ENCODE measurements at regions not wholly inside any gene's neighbourhood (a gene's known extent, or its start where the extent isn't known, plus 50 kb on each side); places are given as distances from the start of the nearest gene placed in this dataset.

DNA sequence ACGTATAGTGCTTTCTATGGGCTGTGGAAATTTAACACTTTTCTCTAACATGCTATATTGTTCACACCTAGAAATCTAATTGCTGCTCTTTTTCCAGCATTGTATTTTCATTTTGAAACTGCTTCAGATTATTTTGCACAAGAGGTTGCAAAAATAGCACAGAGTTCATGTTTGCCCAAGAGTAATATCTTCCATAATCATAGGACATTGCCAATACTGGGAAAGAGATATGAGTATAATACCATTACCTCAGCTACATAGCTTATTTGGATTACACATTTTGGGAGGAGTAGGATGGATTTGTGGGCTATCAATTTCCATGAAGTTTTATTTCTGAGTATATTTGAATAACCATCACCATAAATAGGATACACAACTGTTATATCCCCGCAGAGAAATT lies 717.1 kb downstream of the CDH9 start:
- Histone ChIP-seq H3K27me3 (replicated peaks in 1 of 2; ENCODE audit: control insufficient read depth in 2 of 2, insufficient read depth in 2 of 2, low read length in 1 of 2) (no peaks in the 10 kb centered on the region), H3K36me3 (ENCODE audit: control insufficient read depth in 2 of 2, insufficient read depth in 2 of 2, low read length in 1 of 2) (no peaks in the 10 kb centered on the region), H3K4me3 (no peak overlapping the region), H3K9me3 (replicated peaks; ENCODE audit: control insufficient read depth, insufficient read depth, low read length) (no peaks in the 10 kb centered on the region), H3K27ac (ENCODE audit: control insufficient read depth, insufficient read depth) (no peak overlapping the region), H3K9ac (ENCODE audit: control insufficient read depth, insufficient read depth, low read length) (no peak overlapping the region), H4K20me1 (ENCODE audit: control insufficient read depth, insufficient read depth) (no peaks in the 10 kb centered on the region), H3K4me1 (ENCODE audit: control insufficient read depth, insufficient read depth, low read length) (no peaks in the 10 kb centered on the region), H2AFZ (ENCODE audit: control insufficient read depth, low read depth, low read length) (no peak overlapping the region), H3K79me2 (ENCODE audit: control insufficient read depth, insufficient read depth, low read length) (no peaks in the 10 kb centered on the region), H3K4me2 (ENCODE audit: control insufficient read depth, insufficient read depth) (no peak overlapping the region)
- no TSS peak for BruUV-seq (replicated peaks)
- WGBS (ENCODE audit: insufficient coverage, insufficient replicate concordance, low lambda C conversion rate, missing lambda C conversion rate): 39% methylated on average over 2 of the region's 2 CpGs
- intact Hi-C loops (cut with micrococcal nuclease; ENCODE audit: unreplicated experiment) (no loop called here), in situ Hi-C loops (cut with MboI) (no loop called here)
- ChIA-PET SMC1A (ENCODE audit: uncharacterized antibody, unreplicated experiment) (no interaction called here), CTCF (no interaction called here), POLR2A (no interaction called here), RAD21 (ENCODE audit: unreplicated experiment) (no interaction called here)
- DNase-seq (ENCODE audit: low read depth, low spot score) (no peak), FAIRE-seq (no peak), ATAC-seq (no peak)
- TF ChIP-seq RAD51 (IDR thresholded peaks at IDR 0.05): no peak
- no peak for TF ChIP-seq HCFC1 (IDR thresholded peaks at IDR 0.05; ENCODE audit: low read length)
- TF ChIP-seq NFYA (IDR thresholded peaks at IDR 0.05; ENCODE audit: borderline replicate concordance, low read depth, low read length): no peak
- TF ChIP-seq ATF2 (IDR thresholded peaks at IDR 0.05; ENCODE audit: low read length): no peak
- TF ChIP-seq ZBTB40 (IDR thresholded peaks at IDR 0.05; ENCODE audit: borderline replicate concordance): no peak
- no peak for TF ChIP-seq ZNF24 (IDR thresholded peaks at IDR 0.05)
- TF ChIP-seq, protein P1, sequence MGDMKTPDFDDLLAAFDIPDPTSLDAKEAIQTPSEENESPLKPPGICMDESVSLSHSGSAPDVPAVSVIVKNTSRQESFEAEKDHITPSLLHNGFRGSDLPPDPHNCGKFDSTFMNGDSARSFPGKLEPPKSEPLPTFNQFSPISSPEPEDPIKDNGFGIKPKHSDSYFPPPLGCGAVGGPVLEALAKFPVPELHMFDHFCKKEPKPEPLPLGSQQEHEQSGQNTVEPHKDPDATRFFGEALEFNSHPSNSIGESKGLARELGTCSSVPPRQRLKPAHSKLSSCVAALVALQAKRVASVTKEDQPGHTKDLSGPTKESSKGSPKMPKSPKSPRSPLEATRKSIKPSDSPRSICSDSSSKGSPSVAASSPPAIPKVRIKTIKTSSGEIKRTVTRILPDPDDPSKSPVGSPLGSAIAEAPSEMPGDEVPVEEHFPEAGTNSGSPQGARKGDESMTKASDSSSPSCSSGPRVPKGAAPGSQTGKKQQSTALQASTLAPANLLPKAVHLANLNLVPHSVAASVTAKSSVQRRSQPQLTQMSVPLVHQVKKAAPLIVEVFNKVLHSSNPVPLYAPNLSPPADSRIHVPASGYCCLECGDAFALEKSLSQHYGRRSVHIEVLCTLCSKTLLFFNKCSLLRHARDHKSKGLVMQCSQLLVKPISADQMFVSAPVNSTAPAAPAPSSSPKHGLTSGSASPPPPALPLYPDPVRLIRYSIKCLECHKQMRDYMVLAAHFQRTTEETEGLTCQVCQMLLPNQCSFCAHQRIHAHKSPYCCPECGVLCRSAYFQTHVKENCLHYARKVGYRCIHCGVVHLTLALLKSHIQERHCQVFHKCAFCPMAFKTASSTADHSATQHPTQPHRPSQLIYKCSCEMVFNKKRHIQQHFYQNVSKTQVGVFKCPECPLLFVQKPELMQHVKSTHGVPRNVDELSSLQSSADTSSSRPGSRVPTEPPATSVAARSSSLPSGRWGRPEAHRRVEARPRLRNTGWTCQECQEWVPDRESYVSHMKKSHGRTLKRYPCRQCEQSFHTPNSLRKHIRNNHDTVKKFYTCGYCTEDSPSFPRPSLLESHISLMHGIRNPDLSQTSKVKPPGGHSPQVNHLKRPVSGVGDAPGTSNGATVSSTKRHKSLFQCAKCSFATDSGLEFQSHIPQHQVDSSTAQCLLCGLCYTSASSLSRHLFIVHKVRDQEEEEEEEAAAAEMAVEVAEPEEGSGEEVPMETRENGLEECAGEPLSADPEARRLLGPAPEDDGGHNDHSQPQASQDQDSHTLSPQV (IDR thresholded peaks at IDR 0.05): no peak
- TF ChIP-seq IRF5 (IDR thresholded peaks at IDR 0.05; ENCODE audit: borderline replicate concordance): no peak
- no peak for TF ChIP-seq JUND (IDR thresholded peaks at IDR 0.05; ENCODE audit: low read depth, low read length)
- TF ChIP-seq, protein P2, sequence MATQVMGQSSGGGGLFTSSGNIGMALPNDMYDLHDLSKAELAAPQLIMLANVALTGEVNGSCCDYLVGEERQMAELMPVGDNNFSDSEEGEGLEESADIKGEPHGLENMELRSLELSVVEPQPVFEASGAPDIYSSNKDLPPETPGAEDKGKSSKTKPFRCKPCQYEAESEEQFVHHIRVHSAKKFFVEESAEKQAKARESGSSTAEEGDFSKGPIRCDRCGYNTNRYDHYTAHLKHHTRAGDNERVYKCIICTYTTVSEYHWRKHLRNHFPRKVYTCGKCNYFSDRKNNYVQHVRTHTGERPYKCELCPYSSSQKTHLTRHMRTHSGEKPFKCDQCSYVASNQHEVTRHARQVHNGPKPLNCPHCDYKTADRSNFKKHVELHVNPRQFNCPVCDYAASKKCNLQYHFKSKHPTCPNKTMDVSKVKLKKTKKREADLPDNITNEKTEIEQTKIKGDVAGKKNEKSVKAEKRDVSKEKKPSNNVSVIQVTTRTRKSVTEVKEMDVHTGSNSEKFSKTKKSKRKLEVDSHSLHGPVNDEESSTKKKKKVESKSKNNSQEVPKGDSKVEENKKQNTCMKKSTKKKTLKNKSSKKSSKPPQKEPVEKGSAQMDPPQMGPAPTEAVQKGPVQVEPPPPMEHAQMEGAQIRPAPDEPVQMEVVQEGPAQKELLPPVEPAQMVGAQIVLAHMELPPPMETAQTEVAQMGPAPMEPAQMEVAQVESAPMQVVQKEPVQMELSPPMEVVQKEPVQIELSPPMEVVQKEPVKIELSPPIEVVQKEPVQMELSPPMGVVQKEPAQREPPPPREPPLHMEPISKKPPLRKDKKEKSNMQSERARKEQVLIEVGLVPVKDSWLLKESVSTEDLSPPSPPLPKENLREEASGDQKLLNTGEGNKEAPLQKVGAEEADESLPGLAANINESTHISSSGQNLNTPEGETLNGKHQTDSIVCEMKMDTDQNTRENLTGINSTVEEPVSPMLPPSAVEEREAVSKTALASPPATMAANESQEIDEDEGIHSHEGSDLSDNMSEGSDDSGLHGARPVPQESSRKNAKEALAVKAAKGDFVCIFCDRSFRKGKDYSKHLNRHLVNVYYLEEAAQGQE (IDR thresholded peaks at IDR 0.05; ENCODE audit: low read depth, low read length): no peak
